ENCODE measurements at regions not wholly inside any gene's neighbourhood (a gene's known extent, or its start where the extent isn't known, plus 50 kb on each side); places are given as distances from the start of the nearest gene placed in this dataset.

- no peak for DNase-seq (ENCODE audit: low spot score)
Measured at GRCh38 chr14:87524011-87524410, 469.0 kb downstream of the GALC start.

GRCh38 chr14:87522575-87522974, 470.4 kb downstream of the GALC start:
- no peak for DNase-seq (ENCODE audit: low spot score)

- no peak for DNase-seq (ENCODE audit: low spot score)
Measured at GRCh38 chr14:87508333-87508732, 484.6 kb downstream of the GALC start.

- DNase-seq (ENCODE audit: low spot score) = no peak
Measured at GRCh38 chr14:87503711-87504110, 489.3 kb downstream of the GALC start.

GRCh38 chr14:87497301-87497700, 495.7 kb downstream of the GALC start:
- DNase-seq (ENCODE audit: low spot score) = no peak

- DNase-seq (ENCODE audit: low spot score) = no peak
Measured at GRCh38 chr14:87494010-87494409, 499.0 kb downstream of the GALC start.

GRCh38 chr14:87492561-87492960, 500.4 kb downstream of the GALC start:
- no peak for DNase-seq (ENCODE audit: low spot score)

- no peak for DNase-seq (ENCODE audit: low spot score)
Measured at GRCh38 chr14:87491816-87492215, 501.2 kb downstream of the GALC start.

GRCh38 chr14:87489196-87489819, 503.7 kb downstream of the GALC start:
- no peak for DNase-seq (ENCODE audit: low spot score)

GRCh38 chr14:87483271-87484260, 509.4 kb downstream of the GALC start:
- DNase-seq (ENCODE audit: low spot score) = no peak

- no peak for DNase-seq (ENCODE audit: low spot score)
Measured at GRCh38 chr14:87468531-87468930, 524.5 kb downstream of the GALC start.

GRCh38 chr14:87467578-87467977, 525.4 kb downstream of the GALC start:
- no peak for DNase-seq (ENCODE audit: low spot score)

- no peak for DNase-seq (ENCODE audit: low spot score)
Measured at GRCh38 chr14:87465770-87466169, 527.2 kb downstream of the GALC start.

- DNase-seq (ENCODE audit: low spot score) = no peak
Measured at GRCh38 chr14:87461704-87462103, 531.3 kb downstream of the GALC start.

- DNase-seq (ENCODE audit: low spot score) = no peak
Measured at GRCh38 chr14:87457720-87458119, 535.3 kb downstream of the GALC start.

GRCh38 chr14:87450193-87450592, 542.8 kb downstream of the GALC start:
- no peak for DNase-seq (ENCODE audit: low spot score)

GRCh38 chr14:87449016-87449415, 544.0 kb downstream of the GALC start:
- DNase-seq (ENCODE audit: low spot score) = no peak

GRCh38 chr14:87443787-87444186, 549.2 kb downstream of the GALC start:
- no peak for DNase-seq (ENCODE audit: low spot score)

GRCh38 chr14:87443039-87443438, 549.9 kb downstream of the GALC start:
- DNase-seq (ENCODE audit: low spot score) = no peak

GRCh38 chr14:87437158-87437557, 555.8 kb downstream of the GALC start:
- DNase-seq (ENCODE audit: low spot score) = no peak

- DNase-seq (ENCODE audit: low spot score) = no peak
Measured at GRCh38 chr14:87434680-87435079, 558.3 kb downstream of the GALC start.

GRCh38 chr14:87434011-87434410, 559.0 kb downstream of the GALC start:
- DNase-seq (ENCODE audit: low spot score) = no peak

- DNase-seq (ENCODE audit: low spot score) = no peak
Measured at GRCh38 chr14:87432698-87433097, 560.3 kb downstream of the GALC start.
